ENCODE measurements at regions not wholly inside any gene's neighbourhood (a gene's known extent, or its start where the extent isn't known, plus 50 kb on each side); places are given as distances from the start of the nearest gene placed in this dataset.

DNA sequence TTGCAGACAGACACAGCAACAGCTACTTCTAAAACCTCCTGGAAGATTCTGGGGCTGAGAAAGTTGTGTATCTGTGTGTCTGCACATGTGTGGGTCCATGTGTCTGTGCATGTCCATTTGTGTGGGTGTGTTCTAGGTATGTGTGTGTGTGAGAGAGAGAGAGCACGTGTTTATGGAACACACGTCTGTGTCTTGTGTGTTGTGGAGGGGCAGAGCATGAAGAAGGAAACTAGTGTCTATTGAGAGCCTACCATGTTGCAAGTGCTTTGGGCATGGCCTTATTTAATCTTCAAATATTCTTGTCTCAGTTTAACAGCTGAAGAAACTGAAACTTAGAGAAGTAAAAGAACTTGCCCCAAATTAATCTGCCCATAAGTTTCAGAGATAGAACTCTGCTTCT lies 327.5 kb downstream of the UACA start:
- no peak overlapping the region for H3K4me3 ChIP-seq
- H3K4me1 ChIP-seq, result peaks cover 0 to 47% (median 20%) of the 10 kb centered on the region in 4 donors
- WGBS (ENCODE audit: insufficient coverage, low coverage, low lambda C conversion rate, missing lambda C conversion rate), result 95% methylated on average over 2 of the region's 2 CpGs
- ATAC-seq (no peak), DNase-seq (no peak)
- H3K27me3 ChIP-seq, result no peaks in the 10 kb centered on the region
- intact Hi-C loops (cut with DNase I), result no loop called here
- TF ChIP-seq POLR2A (IDR thresholded peaks at IDR 0.05), result no peak
- TF ChIP-seq, protein P1, sequence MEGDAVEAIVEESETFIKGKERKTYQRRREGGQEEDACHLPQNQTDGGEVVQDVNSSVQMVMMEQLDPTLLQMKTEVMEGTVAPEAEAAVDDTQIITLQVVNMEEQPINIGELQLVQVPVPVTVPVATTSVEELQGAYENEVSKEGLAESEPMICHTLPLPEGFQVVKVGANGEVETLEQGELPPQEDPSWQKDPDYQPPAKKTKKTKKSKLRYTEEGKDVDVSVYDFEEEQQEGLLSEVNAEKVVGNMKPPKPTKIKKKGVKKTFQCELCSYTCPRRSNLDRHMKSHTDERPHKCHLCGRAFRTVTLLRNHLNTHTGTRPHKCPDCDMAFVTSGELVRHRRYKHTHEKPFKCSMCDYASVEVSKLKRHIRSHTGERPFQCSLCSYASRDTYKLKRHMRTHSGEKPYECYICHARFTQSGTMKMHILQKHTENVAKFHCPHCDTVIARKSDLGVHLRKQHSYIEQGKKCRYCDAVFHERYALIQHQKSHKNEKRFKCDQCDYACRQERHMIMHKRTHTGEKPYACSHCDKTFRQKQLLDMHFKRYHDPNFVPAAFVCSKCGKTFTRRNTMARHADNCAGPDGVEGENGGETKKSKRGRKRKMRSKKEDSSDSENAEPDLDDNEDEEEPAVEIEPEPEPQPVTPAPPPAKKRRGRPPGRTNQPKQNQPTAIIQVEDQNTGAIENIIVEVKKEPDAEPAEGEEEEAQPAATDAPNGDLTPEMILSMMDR (IDR thresholded peaks at IDR 0.05), result no peak
- no peaks in the 10 kb centered on the region for H3K36me3 ChIP-seq
- no peak overlapping the region for H3K27ac ChIP-seq
- no peaks in the 10 kb centered on the region for H3K9me3 ChIP-seq

DNA sequence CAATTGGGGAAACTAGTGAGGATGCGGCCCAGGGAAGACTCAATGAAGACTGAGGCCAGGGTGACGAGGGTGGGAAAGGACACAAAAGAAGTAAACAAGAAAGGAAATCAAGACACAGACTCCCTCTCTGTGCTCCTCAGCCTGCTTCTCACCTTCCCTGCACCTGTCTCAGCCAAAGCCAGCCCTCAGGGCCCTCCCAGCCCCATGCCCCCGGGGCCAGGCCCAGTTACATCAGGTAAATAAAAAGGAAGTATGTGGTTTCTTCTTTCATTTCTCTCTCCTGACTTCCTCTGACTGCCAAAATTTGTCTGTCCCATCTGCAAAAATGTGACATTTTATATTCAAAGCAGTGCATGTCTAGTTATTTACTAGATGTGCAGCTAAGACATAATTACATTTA lies 328.0 kb downstream of the UACA start:
- no peaks in the 10 kb centered on the region for H3K9me3 ChIP-seq
- no peaks in the 10 kb centered on the region for H3K36me3 ChIP-seq
- no peaks in the 10 kb centered on the region for H3K27me3 ChIP-seq
- no peak overlapping the region for H3K4me3 ChIP-seq
- DNase-seq, result no peak
- TF ChIP-seq POLR2A (IDR thresholded peaks at IDR 0.05), result no peak
- TF ChIP-seq, protein P1 (IDR thresholded peaks at IDR 0.05), result no peak
- ATAC-seq, result no peak
- intact Hi-C loops (cut with DNase I), result no loop called here
- peaks cover 0 to 47% (median 21%) of the 10 kb centered on the region in 4 donors for H3K4me1 ChIP-seq
- peak overlapping the region in 2 of 3 donors; percentile 7 to 30 for H3K27ac ChIP-seq
- WGBS (ENCODE audit: insufficient coverage, low coverage, low lambda C conversion rate, missing lambda C conversion rate), result 69% methylated on average over 3 of the region's 3 CpGs

DNA sequence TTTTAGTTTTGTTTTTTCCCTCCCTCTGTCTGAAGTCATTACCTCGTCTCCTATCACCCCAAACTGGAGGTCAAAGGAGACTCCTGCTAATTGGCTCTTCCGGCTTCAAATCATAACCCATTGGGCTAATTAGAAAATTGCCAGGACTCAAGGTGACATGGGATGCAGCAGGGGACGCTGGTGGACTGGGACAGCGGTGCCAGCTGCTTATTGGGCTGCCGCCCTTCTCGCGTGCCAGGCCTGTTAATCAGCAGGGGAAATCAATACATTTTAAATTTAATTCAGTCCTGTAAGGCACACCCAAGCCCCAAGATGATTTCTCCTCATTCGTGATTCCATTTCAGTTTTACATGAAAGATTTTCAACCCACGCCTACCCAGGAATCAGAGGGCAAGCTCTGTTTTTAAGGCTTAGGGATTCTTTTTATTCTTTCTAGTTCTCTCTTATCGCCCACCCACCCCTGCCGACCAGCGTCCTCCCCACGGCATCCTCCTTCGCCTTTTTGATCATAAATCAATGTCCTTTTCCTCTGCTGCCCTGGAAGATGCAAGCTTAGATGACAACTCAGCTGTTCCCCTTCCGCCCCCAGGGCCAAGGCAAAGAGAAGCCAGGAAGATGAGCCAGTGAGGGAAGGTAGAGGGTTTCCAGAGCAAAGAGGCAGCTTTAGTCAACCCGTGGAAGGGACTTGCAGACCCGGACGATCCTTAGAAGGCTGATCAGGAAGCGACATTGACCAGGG lies 329.6 kb downstream of the UACA start:
- Histone ChIP-seq H3K9me3 (no peaks in the 10 kb centered on the region), H3K4me3 (no peak overlapping the region), H3K27ac (peak overlapping the region in 2 of 3 donors; percentile 52 to 81), H3K27me3 (no peaks in the 10 kb centered on the region), H3K4me1 (peaks cover 0 to 47% (median 23%) of the 10 kb centered on the region in 4 donors), H3K36me3 (no peaks in the 10 kb centered on the region)
- ATAC-seq (peak; percentile 63 to 79 (median 72)), DNase-seq (peak; percentile 64 to 70 (median 65))
- no peak for TF ChIP-seq POLR2A (IDR thresholded peaks at IDR 0.05)
- TF ChIP-seq, protein P1 (IDR thresholded peaks at IDR 0.05), result peak; percentile 35 to 62 (median 56)
- WGBS (ENCODE audit: insufficient coverage, low coverage, low lambda C conversion rate, missing lambda C conversion rate), result 31% methylated on average over 18 of the region's 19 CpGs
- intact Hi-C loops (cut with DNase I), result no loop called here

DNA sequence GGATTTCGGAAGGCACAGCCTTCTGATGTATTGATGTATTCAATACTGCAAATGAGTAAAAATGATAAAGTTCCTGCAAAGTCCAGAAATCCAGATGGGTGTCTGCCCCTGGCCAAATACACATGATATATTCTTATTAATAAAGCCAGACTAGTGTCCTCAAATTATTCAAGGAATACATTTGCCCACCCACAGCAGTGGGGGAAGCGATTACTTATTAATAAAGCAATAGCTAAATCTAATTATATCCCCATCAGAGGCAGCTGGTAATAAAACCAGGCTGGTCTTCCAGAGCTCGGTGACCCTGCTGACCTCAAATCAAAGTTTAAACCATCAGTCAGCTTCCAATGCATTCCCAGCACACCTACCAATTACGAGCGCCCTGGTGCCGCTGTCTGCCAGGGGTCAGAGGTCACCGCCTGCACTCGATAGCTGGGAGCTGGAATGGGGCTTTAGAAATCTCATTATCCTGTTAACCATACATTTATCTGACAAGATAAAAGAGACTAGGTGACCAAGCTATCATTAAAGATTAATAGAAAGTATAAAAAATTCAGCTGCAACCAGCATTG lies 330.3 kb downstream of the UACA start:
- Histone ChIP-seq H3K4me1 (peaks cover 0 to 47% (median 23%) of the 10 kb centered on the region in 4 donors), H3K4me3 (no peak overlapping the region), H3K27ac (peak overlapping the region in 2 of 3 donors; percentile 52 to 81), H3K9me3 (no peaks in the 10 kb centered on the region), H3K36me3 (no peaks in the 10 kb centered on the region), H3K27me3 (no peaks in the 10 kb centered on the region)
- intact Hi-C loops (cut with DNase I), result no loop called here
- peak; percentile 79 to 88 (median 86) for DNase-seq
- TF ChIP-seq, protein P1 (IDR thresholded peaks at IDR 0.05), result no peak
- no peak for TF ChIP-seq POLR2A (IDR thresholded peaks at IDR 0.05)
- ATAC-seq, result peak; percentile 79 to 88 (median 84)
- WGBS (ENCODE audit: insufficient coverage, low coverage, low lambda C conversion rate, missing lambda C conversion rate), result 12% methylated on average over 8 of the region's 8 CpGs
